Osteoblast (primary cell): ENCODE measurements at regions not wholly inside any gene's neighbourhood (a gene's known extent, or its start where the extent isn't known, plus 50 kb on each side); places are given as distances from the start of the nearest gene placed in this dataset.

Experiments
- DNase-seq: peaks from one replicate; pipeline ENCODE4 v3.0.0; 2011; ENCODE audit warnings: low spot score, mixed read lengths; ENCODE audit not compliant: insufficient read length; ENCODE audit errors: missing footprints
- H2AFZ ChIP-seq: 2 replicates; pipeline ENCODE4 v1.6.0; 2011; ENCODE audit warnings: mild to moderate bottlenecking, low read length
- H3K27ac ChIP-seq: 2 replicates; pipeline ENCODE4 v1.5.1; 2011; ENCODE audit warnings: mild to moderate bottlenecking, low read depth, low read length, moderate library complexity
- H3K27me3 ChIP-seq: 2 replicates; pipeline ENCODE4 v1.6.0; 2012; ENCODE audit warnings: mild to moderate bottlenecking, control low read depth, inconsistent platforms, low read length, moderate library complexity; ENCODE audit not compliant: insufficient read depth
- H3K36me3 ChIP-seq: 2 replicates; pipeline ENCODE4 v1.5.1; 2011; ENCODE audit warnings: mild to moderate bottlenecking, low read length, control low read depth, moderate library complexity; ENCODE audit not compliant: insufficient read depth
- H3K4me1 ChIP-seq: 2 replicates; pipeline ENCODE4 v1.5.1; 2011; ENCODE audit warnings: mild to moderate bottlenecking, low read length, control low read depth, moderate library complexity; ENCODE audit not compliant: insufficient read depth
- H3K4me2 ChIP-seq: 2 replicates; pipeline ENCODE4 v1.6.0; 2011; ENCODE audit warnings: mild to moderate bottlenecking, low read length; ENCODE audit not compliant: insufficient read depth
- H3K4me3 ChIP-seq: fragments of 200-600 bp; sonication (generic); 3 replicates; pipeline ENCODE4 v1.5.1; 2012; ENCODE audit warnings: mild to moderate bottlenecking, low read length, inconsistent platforms; ENCODE audit not compliant: insufficient read depth
- H3K79me2 ChIP-seq: 2 replicates; pipeline ENCODE4 v1.6.0; 2012; ENCODE audit warnings: mild to moderate bottlenecking, low read length, control low read depth, inconsistent platforms; ENCODE audit not compliant: insufficient read depth
- H3K9me3 ChIP-seq: 2 replicates; pipeline ENCODE4 v1.5.1; 2011; ENCODE audit warnings: low read depth, low read length, control low read depth
- H4K20me1 ChIP-seq: 2 replicates; pipeline ENCODE4 v1.6.0; 2012; ENCODE audit warnings: mild to moderate bottlenecking, low read length, control low read depth; ENCODE audit not compliant: insufficient read depth
- CTCF ChIP-seq: IDR thresholded peaks from 2 replicates; pipeline ENCODE4 v1.5.1; 2011; ENCODE audit warnings: mild to moderate bottlenecking, low read depth, low read length, moderate library complexity; ENCODE audit errors: extremely low read depth

- Histone ChIP-seq H3K36me3 (no peaks in the 10 kb centered on the region), H3K4me2 (no peak overlapping the region), H3K4me3 (no peak overlapping the region), H3K4me1 (no peaks in the 10 kb centered on the region), H3K9me3 (no peaks in the 10 kb centered on the region), H3K27me3 (no peaks in the 10 kb centered on the region), H3K27ac (no peak overlapping the region), H2AFZ (no peak overlapping the region), H4K20me1 (no peaks in the 10 kb centered on the region), H3K79me2 (no peaks in the 10 kb centered on the region)
- no peak for DNase-seq
- no peak for TF ChIP-seq CTCF
These were observed 70.8 kb upstream of the EEPD1 start for GRCh38 chr7:36082216-36082615.

GRCh38 chr7:36082910-36083309, 70.1 kb upstream of the EEPD1 start:
- Histone ChIP-seq H3K79me2 (no peaks in the 10 kb centered on the region), H3K4me2 (no peak overlapping the region), H4K20me1 (no peaks in the 10 kb centered on the region), H3K4me1 (no peaks in the 10 kb centered on the region), H3K27me3 (no peaks in the 10 kb centered on the region), H3K4me3 (no peak overlapping the region), H3K36me3 (no peaks in the 10 kb centered on the region), H2AFZ (no peak overlapping the region), H3K9me3 (no peaks in the 10 kb centered on the region), H3K27ac (no peak overlapping the region)
- peak; percentile 31 for TF ChIP-seq CTCF
- DNase-seq, result peak; percentile 68

GRCh38 chr7:36083626-36084380, 69.3 kb upstream of the EEPD1 start:
- H4K20me1 ChIP-seq, result no peaks in the 10 kb centered on the region
- H3K4me2 ChIP-seq, result no peak overlapping the region
- DNase-seq, result peak; percentile 62
- H3K9me3 ChIP-seq, result no peaks in the 10 kb centered on the region
- H3K4me3 ChIP-seq, result no peak overlapping the region
- no peaks in the 10 kb centered on the region for H3K27me3 ChIP-seq
- H3K4me1 ChIP-seq, result no peaks in the 10 kb centered on the region
- H3K36me3 ChIP-seq, result no peaks in the 10 kb centered on the region
- no peak overlapping the region for H2AFZ ChIP-seq
- no peak overlapping the region for H3K27ac ChIP-seq
- H3K79me2 ChIP-seq, result no peaks in the 10 kb centered on the region
- no peak for TF ChIP-seq CTCF

- DNase-seq, result peak; percentile 69
- Histone ChIP-seq H2AFZ (no peak overlapping the region), H3K9me3 (no peaks in the 10 kb centered on the region), H3K4me1 (no peaks in the 10 kb centered on the region), H3K27ac (no peak overlapping the region), H3K79me2 (no peaks in the 10 kb centered on the region), H3K4me3 (no peak overlapping the region), H4K20me1 (no peaks in the 10 kb centered on the region), H3K36me3 (no peaks in the 10 kb centered on the region), H3K4me2 (no peak overlapping the region), H3K27me3 (no peaks in the 10 kb centered on the region)
- TF ChIP-seq CTCF, result peak; percentile 44
These were observed 68.5 kb upstream of the EEPD1 start for GRCh38 chr7:36084485-36085091.
